Caki2 (cell line): ENCODE measurements at regions not wholly inside any gene's neighbourhood (a gene's known extent, or its start where the extent isn't known, plus 50 kb on each side); places are given as distances from the start of the nearest gene placed in this dataset.

Experiments used
- DNase-seq: peaks from one replicate; pipeline ENCODE4 v3.0.0-alpha.2; 2015; ENCODE audit warnings: low read depth
- in situ Hi-C: cut with HindIII; loops from 2 replicates; pipeline ENCODE4 v1.10.0; 2016; ENCODE audit warnings: low sequenced_read_pairs, low pct_unique_long_range_greater_than_20kb, mixed read lengths

DNA sequence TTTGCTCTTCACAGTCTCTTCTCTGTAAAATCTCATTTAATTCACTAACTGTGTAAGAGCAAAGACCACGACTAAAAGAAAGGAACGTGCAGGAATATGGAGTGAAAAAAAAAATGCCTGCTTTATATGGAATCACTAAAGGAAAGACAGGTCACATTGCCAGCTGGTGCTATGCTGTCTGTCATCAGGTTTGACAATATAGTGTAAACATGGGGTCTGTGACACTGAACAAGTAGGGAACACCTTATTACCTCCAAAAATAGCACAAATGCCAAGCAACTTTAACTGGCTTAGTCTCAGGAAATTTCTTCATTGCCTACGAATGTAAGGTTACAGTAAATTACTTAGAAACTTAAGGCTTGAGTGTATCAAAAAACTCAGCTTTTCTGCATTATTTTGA is 364.5 kb upstream of the LINC00305 start:
- in situ Hi-C loops = no loop called here

DNA sequence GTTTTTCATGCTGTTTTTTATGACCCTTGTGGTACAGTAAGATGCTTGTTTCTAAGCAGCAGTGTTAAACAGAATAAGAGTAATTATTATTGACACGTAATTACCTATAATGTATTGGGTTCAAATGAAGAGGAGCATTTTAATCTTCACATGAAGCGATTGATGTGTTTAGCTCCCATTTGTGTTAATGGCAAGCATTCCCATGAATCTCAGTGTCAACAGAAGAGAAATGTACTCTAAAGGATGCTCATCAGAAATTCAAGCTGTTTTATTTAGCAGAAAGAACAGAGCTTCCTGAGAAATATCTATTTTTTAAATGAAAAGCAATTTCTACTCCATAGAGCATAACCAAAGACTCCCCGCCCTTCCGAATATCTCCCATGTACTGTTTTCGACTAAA is 341.3 kb upstream of the LINC00305 start:
- in situ Hi-C loops = no loop called here
- DNase-seq = no peak

More for the DNA sequence above, 364.5 kb upstream of the LINC00305 start:
- DNase-seq = no peak

- DNase-seq = no peak
- in situ Hi-C loops = no loop called here
These were observed 339.8 kb upstream of the LINC00305 start for GRCh38 chr18:64488698-64489097.

DNA sequence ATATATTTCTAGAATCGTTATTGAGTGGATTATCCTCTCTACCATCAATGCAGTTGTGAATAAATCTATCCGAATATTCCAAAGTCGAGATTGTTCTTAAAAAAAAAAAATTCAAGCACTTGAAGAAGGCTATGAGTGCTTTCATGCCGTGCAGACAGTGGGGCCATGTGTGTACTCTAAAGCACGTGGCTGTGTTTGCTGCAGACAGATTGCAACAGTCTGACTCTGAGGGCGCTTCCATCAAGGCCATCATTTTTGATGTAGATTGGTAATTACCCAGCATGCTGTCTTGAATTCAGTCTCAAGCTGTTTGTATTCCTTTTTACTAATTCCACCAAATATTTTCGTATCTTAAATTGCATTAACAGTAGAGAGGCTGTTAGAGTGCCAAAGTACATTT is 325.9 kb upstream of the LINC00305 start:
- in situ Hi-C loops = no loop called here
- DNase-seq = no peak

- in situ Hi-C loops = no loop called here
These were observed 325.4 kb upstream of the LINC00305 start for GRCh38 chr18:64474255-64474654.

DNA sequence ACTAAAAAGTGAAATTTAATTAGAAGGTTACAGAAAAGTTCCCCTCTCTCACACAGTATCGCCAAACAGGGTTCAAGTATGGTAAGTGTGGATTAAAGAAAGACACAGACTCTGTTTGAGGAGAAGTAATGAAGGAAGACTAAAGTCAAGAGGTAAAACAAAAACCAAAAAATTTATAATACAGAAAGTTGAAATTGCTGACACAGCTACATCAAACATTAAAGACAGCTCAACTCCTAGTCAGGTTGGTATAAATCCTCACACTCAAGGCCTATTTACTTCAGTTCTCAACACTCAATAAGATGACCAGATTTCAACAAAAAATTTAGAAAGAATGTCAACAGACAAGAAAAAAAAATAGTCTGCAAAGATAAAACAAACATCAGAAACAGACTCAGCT is 300.5 kb upstream of the LINC00305 start:
- in situ Hi-C loops = no loop called here
- no peak for DNase-seq

More at GRCh38 chr18:64474255-64474654, 325.4 kb upstream of the LINC00305 start:
- no peak for DNase-seq

- in situ Hi-C loops = no loop called here
- DNase-seq = no peak
These were observed 295.9 kb upstream of the LINC00305 start for GRCh38 chr18:64444819-64445218.

DNA sequence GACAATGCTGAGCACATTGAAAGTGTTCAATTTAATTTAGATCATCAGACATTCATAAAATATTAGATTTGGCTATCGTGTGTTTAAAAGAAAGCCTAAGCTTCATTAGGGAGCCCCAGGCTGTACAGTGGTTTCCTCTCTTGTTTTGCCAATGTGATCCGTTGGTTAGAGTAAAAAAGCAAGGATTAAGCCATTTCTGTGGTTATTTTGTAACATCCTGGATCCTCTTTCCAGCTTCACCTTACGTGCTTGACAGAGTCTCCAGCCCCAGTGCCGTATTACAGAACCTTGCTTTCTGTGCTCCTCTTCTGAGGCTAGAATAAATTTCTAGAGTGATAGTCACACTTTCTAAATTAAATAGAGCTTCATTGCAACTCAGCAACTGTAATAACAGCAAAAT is 289.3 kb upstream of the LINC00305 start:
- DNase-seq = no peak
- in situ Hi-C loops = no loop called here

- in situ Hi-C loops = no loop called here
- no peak for DNase-seq
These were observed 287.2 kb upstream of the LINC00305 start for GRCh38 chr18:64436111-64436510.

- in situ Hi-C loops = no loop called here
- DNase-seq = no peak
These were observed 270.3 kb upstream of the LINC00305 start for GRCh38 chr18:64419156-64419555.

DNA sequence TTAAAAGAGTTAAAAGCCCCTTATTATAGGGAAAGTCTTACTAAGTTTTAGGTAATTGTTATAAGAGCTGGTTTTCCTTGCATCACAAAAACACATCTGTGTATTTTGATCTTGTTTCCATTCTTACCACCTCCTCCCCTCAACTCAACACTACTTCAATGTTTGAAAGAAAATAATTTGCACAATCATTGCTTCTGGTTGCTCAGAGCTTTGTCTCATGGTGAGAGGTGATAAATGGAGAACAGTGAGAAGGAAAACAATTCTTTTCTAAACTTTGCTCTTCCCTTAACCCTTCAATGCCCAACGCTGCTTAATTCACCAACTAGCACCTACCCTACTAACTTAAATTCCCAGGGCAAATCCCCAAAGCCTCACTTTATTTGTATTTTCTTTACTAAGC is 268.1 kb upstream of the LINC00305 start:
- DNase-seq = no peak
- in situ Hi-C loops = no loop called here

GRCh38 chr18:64415218-64415617 is 266.3 kb upstream of the LINC00305 start:
- in situ Hi-C loops = no loop called here
- no peak for DNase-seq

GRCh38 chr18:64410685-64411084 is 261.8 kb upstream of the LINC00305 start:
- no peak for DNase-seq
- in situ Hi-C loops = no loop called here

DNA sequence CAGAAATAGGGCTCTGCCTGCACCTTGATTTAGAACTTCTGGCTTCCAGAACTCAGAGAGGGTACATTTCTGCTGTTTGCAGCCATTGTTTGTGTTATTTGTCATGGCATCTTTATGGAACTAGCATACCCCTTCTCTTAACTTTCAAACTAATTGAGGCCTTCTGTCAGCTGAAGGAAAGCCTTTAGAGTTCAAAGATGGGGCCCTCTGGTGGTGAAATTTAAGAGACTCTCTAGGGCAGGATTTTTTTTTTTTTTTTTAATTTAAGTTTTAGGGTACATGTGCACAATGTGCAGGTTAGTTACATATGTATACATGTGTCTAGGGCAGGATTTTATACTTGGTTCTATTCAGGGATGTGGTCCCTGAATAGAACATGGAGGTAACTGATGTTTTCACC is 260.6 kb upstream of the LINC00305 start:
- in situ Hi-C loops = no loop called here
- no peak for DNase-seq

- in situ Hi-C loops = no loop called here
- DNase-seq = no peak
These were observed 258.7 kb upstream of the LINC00305 start for GRCh38 chr18:64407606-64408005.

- no peak for DNase-seq
- in situ Hi-C loops = no loop called here
These were observed 256.3 kb upstream of the LINC00305 start for GRCh38 chr18:64405161-64405560.

- in situ Hi-C loops = no loop called here
- no peak for DNase-seq
These were observed 255.1 kb upstream of the LINC00305 start for GRCh38 chr18:64403784-64404503.

- in situ Hi-C loops = no loop called here
- no peak for DNase-seq
These were observed 253.7 kb upstream of the LINC00305 start for GRCh38 chr18:64402636-64403035.

- no peak for DNase-seq
- in situ Hi-C loops = no loop called here
These were observed 252.6 kb upstream of the LINC00305 start for GRCh38 chr18:64401268-64402060.

DNA sequence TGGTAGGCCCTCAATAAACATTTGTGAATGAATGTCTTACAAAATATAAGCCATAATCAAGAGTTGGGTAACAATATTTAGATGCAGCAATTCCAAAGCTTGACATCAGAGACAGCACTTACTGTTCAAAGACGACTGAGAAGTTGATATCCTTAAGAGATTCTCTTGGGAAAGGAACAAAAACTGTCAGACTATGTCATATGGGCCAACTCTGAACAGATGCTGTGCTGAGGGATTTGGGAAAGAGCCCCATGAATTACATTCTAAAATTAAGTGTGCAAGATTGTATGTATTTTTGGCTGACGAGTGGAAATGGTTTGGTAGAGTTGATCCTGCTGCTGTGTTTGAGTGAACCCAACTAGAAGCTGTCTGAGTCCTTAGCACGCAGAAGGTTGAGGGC is 250.7 kb upstream of the LINC00305 start:
- in situ Hi-C loops = no loop called here

More for the DNA sequence above, 250.7 kb upstream of the LINC00305 start:
- no peak for DNase-seq
